22Rv1 (cell line): ENCODE measurements at regions not wholly inside any gene's neighbourhood (a gene's known extent, or its start where the extent isn't known, plus 50 kb on each side); places are given as distances from the start of the nearest gene placed in this dataset.

Source experiments
- CTCF ChIP-seq: fragments of 450-650 bp; IDR thresholded peaks from 2 replicates; pipeline ENCODE4 v1.5.1; 2017; ENCODE audit warnings: mild to moderate bottlenecking
- ZFX ChIP-seq: fragments of 450-650 bp; IDR thresholded peaks from 2 replicates; pipeline ENCODE4 v1.6.1; 2017; ENCODE audit warnings: antibody characterized with exemption, borderline replicate concordance

- TF ChIP-seq CTCF (peak; percentile 79), ZFX (no peak)
These were observed 143.4 kb upstream of the RASGRP1 start for GRCh38 chr15:38707802-38708671.
